ENCODE measurements at regions not wholly inside any gene's neighbourhood (a gene's known extent, or its start where the extent isn't known, plus 50 kb on each side); places are given as distances from the start of the nearest gene placed in this dataset.

DNA sequence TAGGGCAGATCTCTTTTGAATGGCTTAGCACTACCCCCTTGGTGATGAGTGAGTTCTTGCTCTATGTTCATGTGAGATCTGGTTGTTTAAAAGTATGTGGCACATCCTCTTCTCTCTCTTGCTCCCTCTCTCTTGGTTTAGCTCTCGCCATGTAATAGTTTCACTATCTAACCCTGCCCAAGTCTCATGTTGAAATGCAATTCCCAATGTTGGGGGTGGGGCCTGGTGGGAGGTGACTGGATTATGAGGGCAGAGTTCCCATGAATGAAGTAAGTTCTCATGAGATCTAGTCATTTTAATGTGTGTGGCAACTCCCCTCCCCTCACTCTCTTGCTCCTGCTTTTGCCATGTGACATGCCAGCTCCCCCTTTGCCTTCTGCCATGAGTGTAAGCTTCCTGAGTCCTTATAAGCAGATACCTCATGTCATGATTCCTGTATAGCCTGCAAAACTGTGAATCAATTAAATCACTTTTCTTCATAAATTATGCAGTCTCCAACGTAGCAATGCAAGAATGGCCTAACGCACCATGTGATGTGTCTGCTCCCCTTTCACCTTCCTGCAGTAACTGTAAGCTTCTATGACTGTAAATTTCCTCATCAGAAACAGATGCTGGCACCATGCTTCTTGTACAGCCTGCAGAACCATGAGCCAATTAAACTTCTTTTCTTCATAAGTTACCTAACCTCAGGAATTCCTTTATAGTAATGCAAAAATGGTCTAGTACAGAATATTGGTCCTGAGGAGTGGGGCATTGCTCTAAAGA is 74.8 kb upstream of the KCNH8 start:
- no peaks in the 10 kb centered on the region for H3K79me2 ChIP-seq (ENCODE audit: insufficient read depth, low read length)
- no peak overlapping the region for H3K27ac ChIP-seq (ENCODE audit: low read depth, low read length)
- DNase-seq (ENCODE audit: insufficient read length, low spot score, missing footprints) = no peak
- H3K36me3 ChIP-seq (ENCODE audit: insufficient read depth, low read length) = no peaks in the 10 kb centered on the region
- H3K4me2 ChIP-seq (ENCODE audit: insufficient read depth, low read length) = no peak overlapping the region
- no peak overlapping the region for H3K4me3 ChIP-seq (ENCODE audit: insufficient read depth, low read length)
- TF ChIP-seq CTCF (IDR thresholded peaks at IDR 0.05; ENCODE audit: extremely low read depth, low read depth, low read length) = no peak
- peaks cover 5% of the 10 kb centered on the region for H3K9me3 ChIP-seq (ENCODE audit: low read depth, low read length)
- H4K20me1 ChIP-seq (ENCODE audit: insufficient read depth, low read length) = no peaks in the 10 kb centered on the region
- no peak overlapping the region for H2AFZ ChIP-seq (ENCODE audit: low read length)
- H3K4me1 ChIP-seq (ENCODE audit: insufficient read depth, low read length) = no peaks in the 10 kb centered on the region
- no peaks in the 10 kb centered on the region for H3K27me3 ChIP-seq (ENCODE audit: insufficient read depth, low read length)

- no peaks in the 10 kb centered on the region for H3K36me3 ChIP-seq (ENCODE audit: insufficient read depth, low read length)
- H3K4me2 ChIP-seq (ENCODE audit: insufficient read depth, low read length) = no peak overlapping the region
These were observed 78.0 kb upstream of the KCNH8 start for GRCh38 chr3:19070325-19070724.

GRCh38 chr3:19065027-19065426 is 83.3 kb upstream of the KCNH8 start:
- Histone ChIP-seq H3K79me2 (ENCODE audit: insufficient read depth, low read length) (no peaks in the 10 kb centered on the region), H2AFZ (ENCODE audit: low read length) (no peak overlapping the region), H3K4me2 (ENCODE audit: insufficient read depth, low read length) (no peak overlapping the region), H3K4me3 (ENCODE audit: insufficient read depth, low read length) (no peak overlapping the region), H3K4me1 (ENCODE audit: insufficient read depth, low read length) (no peaks in the 10 kb centered on the region), H3K36me3 (ENCODE audit: insufficient read depth, low read length) (no peaks in the 10 kb centered on the region), H3K27ac (ENCODE audit: low read depth, low read length) (no peak overlapping the region), H4K20me1 (ENCODE audit: insufficient read depth, low read length) (no peaks in the 10 kb centered on the region), H3K9me3 (ENCODE audit: low read depth, low read length) (peaks cover 4% of the 10 kb centered on the region), H3K27me3 (ENCODE audit: insufficient read depth, low read length) (no peaks in the 10 kb centered on the region)
- no peak for TF ChIP-seq CTCF (IDR thresholded peaks at IDR 0.05; ENCODE audit: extremely low read depth, low read depth, low read length)
- DNase-seq (ENCODE audit: insufficient read length, low spot score, missing footprints) = no peak

More at GRCh38 chr3:19070325-19070724, 78.0 kb upstream of the KCNH8 start:
- H3K4me3 ChIP-seq (ENCODE audit: insufficient read depth, low read length) = no peak overlapping the region
- no peak for TF ChIP-seq CTCF (IDR thresholded peaks at IDR 0.05; ENCODE audit: extremely low read depth, low read depth, low read length)
- H3K27ac ChIP-seq (ENCODE audit: low read depth, low read length) = no peak overlapping the region
- H3K4me1 ChIP-seq (ENCODE audit: insufficient read depth, low read length) = no peaks in the 10 kb centered on the region
- no peak for DNase-seq (ENCODE audit: insufficient read length, low spot score, missing footprints)
- no peaks in the 10 kb centered on the region for H4K20me1 ChIP-seq (ENCODE audit: insufficient read depth, low read length)
- H2AFZ ChIP-seq (ENCODE audit: low read length) = no peak overlapping the region
- H3K79me2 ChIP-seq (ENCODE audit: insufficient read depth, low read length) = no peaks in the 10 kb centered on the region
- peaks cover 4% of the 10 kb centered on the region for H3K9me3 ChIP-seq (ENCODE audit: low read depth, low read length)
- no peaks in the 10 kb centered on the region for H3K27me3 ChIP-seq (ENCODE audit: insufficient read depth, low read length)

DNA sequence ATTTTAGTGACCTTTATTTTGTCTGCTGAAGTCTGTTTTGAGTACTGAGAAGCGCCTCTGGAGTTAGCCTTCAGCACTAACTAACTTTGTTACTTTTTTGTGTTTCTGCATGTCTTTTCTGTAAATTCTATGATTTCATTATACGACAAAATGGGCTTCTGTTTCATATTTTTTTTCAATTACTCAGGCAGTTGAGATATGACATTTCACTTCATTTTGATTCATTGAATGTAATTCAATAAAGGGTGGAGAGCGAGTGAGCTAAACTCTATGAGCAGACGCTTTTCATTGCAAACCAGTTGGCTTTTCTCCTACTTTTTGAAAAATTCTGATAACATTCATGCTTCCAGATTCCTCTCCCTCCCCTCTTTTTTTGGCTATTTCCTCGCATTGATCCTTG is 84.4 kb upstream of the KCNH8 start:
- no peaks in the 10 kb centered on the region for H3K36me3 ChIP-seq (ENCODE audit: insufficient read depth, low read length)
- H3K27me3 ChIP-seq (ENCODE audit: insufficient read depth, low read length) = no peaks in the 10 kb centered on the region
- no peaks in the 10 kb centered on the region for H3K9me3 ChIP-seq (ENCODE audit: low read depth, low read length)
- no peak overlapping the region for H3K4me2 ChIP-seq (ENCODE audit: insufficient read depth, low read length)
- TF ChIP-seq CTCF (IDR thresholded peaks at IDR 0.05; ENCODE audit: extremely low read depth, low read depth, low read length) = no peak
- no peak overlapping the region for H3K27ac ChIP-seq (ENCODE audit: low read depth, low read length)
- H2AFZ ChIP-seq (ENCODE audit: low read length) = no peak overlapping the region
- no peaks in the 10 kb centered on the region for H4K20me1 ChIP-seq (ENCODE audit: insufficient read depth, low read length)
- no peaks in the 10 kb centered on the region for H3K79me2 ChIP-seq (ENCODE audit: insufficient read depth, low read length)
- H3K4me3 ChIP-seq (ENCODE audit: insufficient read depth, low read length) = no peak overlapping the region
- no peaks in the 10 kb centered on the region for H3K4me1 ChIP-seq (ENCODE audit: insufficient read depth, low read length)
- no peak for DNase-seq (ENCODE audit: insufficient read length, low spot score, missing footprints)

Data from osteoblast (primary cell).